DOHH2 (cell line): ENCODE measurements at regions not wholly inside any gene's neighbourhood (a gene's known extent, or its start where the extent isn't known, plus 50 kb on each side); places are given as distances from the start of the nearest gene placed in this dataset.

Experiments used
- H3F3A ChIP-seq: fragments of 200-600 bp; sonication (generic), shearing (Covaris generic); 2 replicates; pipeline ENCODE4 v1.6.0; 2016; ENCODE audit warnings: antibody characterized with exemption, mild to moderate bottlenecking; ENCODE audit not compliant: control insufficient read depth, insufficient read depth
- H3K27ac ChIP-seq: fragments of 200-600 bp; sonication (generic); 2 replicates; pipeline ENCODE4 v1.5.1; 2014; ENCODE audit warnings: low read depth, mild to moderate bottlenecking, low read length, moderate library complexity
- H3K27me3 ChIP-seq: fragments of 200-600 bp; sonication (generic); 2 replicates; pipeline ENCODE4 v1.6.1; 2014; ENCODE audit warnings: mild to moderate bottlenecking, low read length, mixed read lengths; ENCODE audit not compliant: control insufficient read depth
- H3K36me3 ChIP-seq: fragments of 200-600 bp; sonication (generic); 2 replicates; pipeline ENCODE4 v1.6.1; 2014; ENCODE audit warnings: mild to moderate bottlenecking, low read length, moderate library complexity, mixed read lengths; ENCODE audit not compliant: control insufficient read depth
- H3K4me1 ChIP-seq: fragments of 200-600 bp; sonication (generic); 2 replicates; pipeline ENCODE4 v1.6.1; 2014; ENCODE audit warnings: mild to moderate bottlenecking, low read length, mixed read lengths; ENCODE audit not compliant: control insufficient read depth
- H3K4me2 ChIP-seq: fragments of 200-600 bp; sonication (generic); 2 replicates; pipeline ENCODE4 v1.6.0; 2014; ENCODE audit warnings: mild to moderate bottlenecking, low read length, moderate library complexity
- H3K4me3 ChIP-seq: fragments of 200-600 bp; sonication (generic); 2 replicates; pipeline ENCODE4 v1.5.1; 2014; ENCODE audit warnings: mild to moderate bottlenecking, low read length, mixed read lengths
- H3K79me2 ChIP-seq: fragments of 200-600 bp; sonication (generic); 2 replicates; pipeline ENCODE4 v1.6.1; 2014; ENCODE audit warnings: mild to moderate bottlenecking, low read length, mixed read lengths; ENCODE audit not compliant: control insufficient read depth
- H3K9me2 ChIP-seq: fragments of 200-600 bp; sonication (generic); replicated peaks from 2 replicates; pipeline ENCODE4 v1.6.1; 2014; ENCODE audit warnings: mild to moderate bottlenecking, low read length, mixed read lengths; ENCODE audit not compliant: control insufficient read depth
- H3K9me3 ChIP-seq: fragments of 200-600 bp; sonication (generic); 2 replicates; pipeline ENCODE4 v1.6.1; 2014; ENCODE audit warnings: antibody characterized with exemption, low read length, mixed read lengths; ENCODE audit not compliant: control insufficient read depth, insufficient read depth
- H4K20me1 ChIP-seq: fragments of 200-600 bp; sonication (generic); 2 replicates; pipeline ENCODE4 v1.6.0; 2014; ENCODE audit warnings: low read depth, mild to moderate bottlenecking, antibody characterized with exemption, low read length, moderate library complexity; ENCODE audit not compliant: control insufficient read depth, insufficient read depth
- CTCF ChIP-seq: fragments of 200-600 bp; sonication (generic); IDR thresholded peaks from one replicate; pipeline ENCODE4 v1.5.1; 2014; ENCODE audit warnings: antibody characterized with exemption, mild to moderate bottlenecking, low read depth, low read length; ENCODE audit not compliant: poor library complexity, severe bottlenecking
- EZH2phosphoT487 ChIP-seq: fragments of 200-600 bp; sonication (generic); IDR thresholded peaks from 2 replicates; pipeline ENCODE4 v1.6.1; 2017; ENCODE audit warnings: borderline replicate concordance, mild to moderate bottlenecking, antibody characterized with exemption, low read length, moderate library complexity, mixed read lengths

DNA sequence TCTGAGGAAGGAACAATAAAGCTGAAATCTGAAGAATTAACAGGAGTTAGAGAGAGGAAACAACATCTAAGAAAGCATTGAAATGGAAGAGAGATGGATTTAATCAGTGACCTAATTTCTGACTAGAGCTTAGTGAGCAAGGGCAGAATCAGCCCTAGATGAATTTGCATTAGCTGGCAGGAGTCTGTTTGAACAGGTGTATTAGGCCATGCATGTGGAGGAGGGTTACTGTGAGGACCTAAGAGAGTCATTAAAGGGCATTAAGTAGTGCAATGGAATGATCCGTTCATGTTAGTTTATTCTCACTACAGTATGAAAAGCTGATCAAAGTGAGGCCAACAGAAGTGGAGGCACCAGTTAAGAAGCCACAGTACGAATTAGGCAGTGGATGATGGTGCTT, 285.3 kb downstream of the GRB14 start:
- H3F3A ChIP-seq: no peaks in the 10 kb centered on the region
- no peaks in the 10 kb centered on the region for H3K36me3 ChIP-seq
- H3K27me3 ChIP-seq: no peaks in the 10 kb centered on the region
- no peak overlapping the region for H3K27ac ChIP-seq
- no peaks in the 10 kb centered on the region for H3K4me1 ChIP-seq
- no peak overlapping the region for H3K4me2 ChIP-seq
- no peaks in the 10 kb centered on the region for H3K9me3 ChIP-seq
- TF ChIP-seq EZH2phosphoT487 (no peak), CTCF (no peak)
- H3K4me3 ChIP-seq: no peak overlapping the region
- H4K20me1 ChIP-seq: no peaks in the 10 kb centered on the region
- H3K9me2 ChIP-seq: no peaks in the 10 kb centered on the region; the same call in 1 of the 2 replicates
- no peaks in the 10 kb centered on the region for H3K79me2 ChIP-seq

GRCh38 chr2:164335128-164335527, 286.2 kb downstream of the GRB14 start:
- no peaks in the 10 kb centered on the region for H3F3A ChIP-seq
- H3K9me2 ChIP-seq: no peaks in the 10 kb centered on the region
- no peaks in the 10 kb centered on the region for H3K36me3 ChIP-seq
- no peak overlapping the region for H3K4me2 ChIP-seq
- no peak overlapping the region for H3K4me3 ChIP-seq
- H3K27ac ChIP-seq: no peak overlapping the region
- H4K20me1 ChIP-seq: no peaks in the 10 kb centered on the region
- TF ChIP-seq CTCF: no peak
- TF ChIP-seq EZH2phosphoT487: no peak
- no peaks in the 10 kb centered on the region for H3K79me2 ChIP-seq
- H3K27me3 ChIP-seq: no peaks in the 10 kb centered on the region
- no peaks in the 10 kb centered on the region for H3K4me1 ChIP-seq
- no peaks in the 10 kb centered on the region for H3K9me3 ChIP-seq

DNA sequence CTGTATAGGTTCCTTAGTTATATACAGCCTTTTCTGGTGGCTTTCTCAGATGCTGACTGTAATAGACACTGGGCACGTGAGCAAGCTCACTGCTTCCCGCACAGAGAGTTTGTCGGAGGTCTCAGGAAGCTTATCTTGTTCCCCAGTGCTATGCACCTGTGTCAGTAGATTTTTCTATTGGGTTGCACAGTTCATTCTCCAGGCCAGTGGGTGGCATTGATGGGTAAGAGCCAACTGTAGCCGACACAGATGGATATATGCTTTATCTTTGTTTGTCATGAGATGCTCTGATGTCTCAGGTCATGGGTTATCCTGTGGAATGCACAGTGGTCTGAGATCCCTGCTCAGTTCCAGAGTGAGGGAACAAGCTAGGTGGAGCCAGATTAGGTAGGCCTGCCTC, 293.0 kb downstream of the GRB14 start:
- TF ChIP-seq CTCF: no peak
- no peak for TF ChIP-seq EZH2phosphoT487

GRCh38 chr2:164323978-164324377, 297.3 kb downstream of the GRB14 start:
- no peaks in the 10 kb centered on the region for H3F3A ChIP-seq
- no peak overlapping the region for H3K4me3 ChIP-seq
- no peaks in the 10 kb centered on the region for H3K36me3 ChIP-seq
- H3K9me3 ChIP-seq: no peaks in the 10 kb centered on the region; the same call in 1 of the 2 replicates
- H3K27ac ChIP-seq: no peak overlapping the region
- H4K20me1 ChIP-seq: no peaks in the 10 kb centered on the region
- H3K27me3 ChIP-seq: no peaks in the 10 kb centered on the region
- H3K4me1 ChIP-seq: no peaks in the 10 kb centered on the region
- TF ChIP-seq EZH2phosphoT487: no peak
- no peak for TF ChIP-seq CTCF
- H3K9me2 ChIP-seq: no peaks in the 10 kb centered on the region
- no peaks in the 10 kb centered on the region for H3K79me2 ChIP-seq
- H3K4me2 ChIP-seq: no peak overlapping the region

More for the DNA sequence above, 293.0 kb downstream of the GRB14 start:
- H4K20me1 ChIP-seq: no peaks in the 10 kb centered on the region
- no peak overlapping the region for H3K4me2 ChIP-seq
- H3K4me3 ChIP-seq: no peak overlapping the region
- H3K36me3 ChIP-seq: no peaks in the 10 kb centered on the region
- no peak overlapping the region for H3K27ac ChIP-seq
- no peaks in the 10 kb centered on the region for H3K27me3 ChIP-seq
- no peaks in the 10 kb centered on the region for H3K4me1 ChIP-seq
- no peaks in the 10 kb centered on the region for H3K9me2 ChIP-seq
- no peaks in the 10 kb centered on the region for H3K79me2 ChIP-seq
- H3K9me3 ChIP-seq: no peaks in the 10 kb centered on the region; the same call in 1 of the 2 replicates
- H3F3A ChIP-seq: no peaks in the 10 kb centered on the region
